HCT116 (cell line): ENCODE measurements at regions not wholly inside any gene's neighbourhood (a gene's known extent, or its start where the extent isn't known, plus 50 kb on each side); places are given as distances from the start of the nearest gene placed in this dataset.

ENCODE experiments used
- ATAC-seq: fragments of 200-7000 bp; cut with Tn5 transposase; 2 replicates; pipeline ENCODE4 v1.9.1; 2020; ENCODE audit warnings: mild to moderate bottlenecking, moderate library complexity
- BruUV-seq: library from RNA; stranded (reverse); fragments of 400-500 nt; replicated peaks from 2 replicates; lab custom pipeline; 2021; lab: Mats Ljungman, UMichigan
- CTCF ChIA-PET: fragments of 300-600 bp; sonication (Branson Sonifier 250); formaldehyde crosslinking; loops from one replicate; lab custom pipeline; 2021; ENCODE audit warnings: antibody characterized with exemption; lab: Charles Lee
- POLR2A ChIA-PET: fragments of 300-600, 350-600 bp; sonication (Branson Sonifier 250); formaldehyde crosslinking; loops from one replicate; lab custom pipeline; 2021; ENCODE audit warnings: antibody characterized with exemption; lab: Charles Lee
- RAD21 ChIA-PET, 2 experiments: fragments of 300-600 bp; sonication (Branson Sonifier 250); formaldehyde crosslinking; loops; one replicate each; lab custom pipeline; 2023; ENCODE audit warnings: low total read pairs in 2 of 2; ENCODE audit not compliant: uncharacterized antibody in 2 of 2, unreplicated experiment in 2 of 2, low non-redundant PET in 1 of 2; lab: Charles Lee
- DNase-seq: peaks from one replicate; pipeline ENCODE4 v3.0.0-alpha.2; 2010; ENCODE audit warnings: low read depth, low spot score
- H2AFZ ChIP-seq: fragments of 200-600 bp; shearing (Covaris generic), sonication (generic); 2 replicates; pipeline ENCODE4 v1.6.1; 2017; ENCODE audit warnings: low read depth, mixed run types, mixed read lengths, antibody characterized with exemption, low read length; ENCODE audit not compliant: poor library complexity, severe bottlenecking
- H3K27ac ChIP-seq: 2 replicates; pipeline ENCODE4 v1.5.1; 2012; ENCODE audit warnings: low read depth, low read length
- H3K27me3 ChIP-seq: fragments of 200-600 bp; sonication (generic); 2 replicates; pipeline ENCODE4 v1.6.1; 2016; ENCODE audit warnings: mixed run types, low read length, mixed read lengths; ENCODE audit not compliant: insufficient read depth
- H3K36me3 ChIP-seq, 2 experiments: fragments of 200-500 bp in 1 of 2; fragments of 200-600 bp in 1 of 2; sonication (Bioruptor generic) in 1 of 2; sonication (generic) in 1 of 2; 2 replicates each; pipeline versions ENCODE4 v1.5.1 to v1.6.1; 2014 to 2016; ENCODE audit warnings: low read length in 2 of 2, inconsistent platforms in 1 of 2, mixed read lengths in 1 of 2, mixed run types in 1 of 2; ENCODE audit not compliant: insufficient read depth in 2 of 2, control insufficient read depth in 1 of 2
- H3K4me1 ChIP-seq, 2 experiments: fragments of 200-600 bp in 1 of 2; sonication (generic) in 1 of 2; 2 replicates each; pipeline versions ENCODE4 v1.5.1 to v1.6.1; 2012 to 2017; ENCODE audit warnings: low read length in 2 of 2, inconsistent platforms in 1 of 2, mild to moderate bottlenecking in 1 of 2, mixed read lengths in 1 of 2, mixed run types in 1 of 2, moderate library complexity in 1 of 2; ENCODE audit not compliant: insufficient read depth in 2 of 2, control insufficient read depth in 1 of 2
- H3K4me2 ChIP-seq: fragments of 200-600 bp; sonication (generic); 2 replicates; pipeline ENCODE4 v1.6.1; 2017; ENCODE audit warnings: mixed run types, low read length, mixed read lengths
- H3K4me3 ChIP-seq, 2 experiments: fragments of 200-600 bp in 1 of 2; sonication (generic) in 1 of 2; replicated peaks in 1 of 2; 2 replicates each; pipeline ENCODE4 v1.5.1; 2011 to 2016; ENCODE audit warnings: low read length in 2 of 2, control low read depth in 1 of 2, low read depth in 1 of 2, mild to moderate bottlenecking in 1 of 2, mixed read lengths in 1 of 2, mixed run types in 1 of 2
- H3K79me2 ChIP-seq: fragments of 200-600 bp; sonication (generic); 2 replicates; pipeline ENCODE4 v1.6.1; 2017; ENCODE audit warnings: mild to moderate bottlenecking, mixed run types, low read length, moderate library complexity, mixed read lengths; ENCODE audit not compliant: insufficient read depth
- H3K9ac ChIP-seq: fragments of 200-600 bp; sonication (generic); 2 replicates; pipeline ENCODE4 v1.6.1; 2016; ENCODE audit warnings: low read length, mixed read lengths
- H3K9me2 ChIP-seq: fragments of 200-600 bp; sonication (generic), shearing (Covaris generic); 2 replicates; pipeline ENCODE4 v1.6.1; 2017; ENCODE audit warnings: mixed run types, mild to moderate bottlenecking, moderate library complexity; ENCODE audit not compliant: insufficient read depth
- H3K9me3 ChIP-seq, 2 experiments: fragments of 200-500 bp in 1 of 2; fragments of 200-600 bp in 1 of 2; sonication (Bioruptor generic) in 1 of 2; sonication (generic) in 1 of 2; 2 replicates each; pipeline ENCODE4 v1.6.1; 2014 to 2017; ENCODE audit warnings: low read length in 2 of 2, mixed read lengths in 2 of 2, inconsistent platforms in 1 of 2, low read depth in 1 of 2, mild to moderate bottlenecking in 1 of 2, mixed run types in 1 of 2, moderate library complexity in 1 of 2; ENCODE audit not compliant: control insufficient read depth in 1 of 2, insufficient read depth in 1 of 2
- H4K20me1 ChIP-seq: fragments of 200-600 bp; sonication (generic), shearing (Covaris generic); 2 replicates; pipeline ENCODE4 v1.6.1; 2017; ENCODE audit warnings: mixed run types, mild to moderate bottlenecking, moderate library complexity; ENCODE audit not compliant: insufficient read depth
- CBX3 ChIP-seq: IDR thresholded peaks from 2 replicates; pipeline ENCODE4 v1.6.1; 2012; ENCODE audit warnings: low read depth
- CEBPB ChIP-seq: IDR thresholded peaks from 2 replicates; pipeline ENCODE4 v1.6.1; 2012; ENCODE audit warnings: low read depth
- ELF1 ChIP-seq: IDR thresholded peaks from 2 replicates; pipeline ENCODE4 v1.6.1; 2012; ENCODE audit warnings: low read depth, borderline replicate concordance
- EZH2 ChIP-seq: fragments of 200-600 bp; sonication (generic); IDR thresholded peaks from 2 replicates; pipeline ENCODE4 v1.6.1; 2017; ENCODE audit warnings: antibody characterized with exemption, mixed run types
- EZH2phosphoT487 ChIP-seq: fragments of 200-600 bp; IDR thresholded peaks from 2 replicates; pipeline ENCODE4 v1.6.1; 2018; ENCODE audit warnings: antibody characterized with exemption, borderline replicate concordance
- JUND ChIP-seq: IDR thresholded peaks from 2 replicates; pipeline ENCODE4 v1.6.1; 2012
- POLR2AphosphoS5 ChIP-seq: IDR thresholded peaks from 2 replicates; pipeline ENCODE4 v1.6.1; 2011; ENCODE audit warnings: mild to moderate bottlenecking, low read depth, low read length, moderate library complexity
- SIN3A ChIP-seq: IDR thresholded peaks from 2 replicates; pipeline ENCODE4 v1.6.1; 2012; ENCODE audit warnings: low read depth
- SP1 ChIP-seq: IDR thresholded peaks from 2 replicates; pipeline ENCODE4 v1.6.1; 2012; ENCODE audit warnings: low read depth
- YY1 ChIP-seq: IDR thresholded peaks from 2 replicates; pipeline ENCODE4 v1.6.1; 2011; ENCODE audit warnings: low read length, low read depth, moderate library complexity, mild to moderate bottlenecking; ENCODE audit not compliant: insufficient replicate concordance; ENCODE audit errors: extremely low read depth
- ZFX ChIP-seq: fragments of 450-650 bp; IDR thresholded peaks from 2 replicates; pipeline ENCODE4 v1.6.1; 2017
- ZNF274 ChIP-seq: fragments of 200-500 bp; sonication (Bioruptor generic); IDR thresholded peaks from 2 replicates; pipeline ENCODE4 v1.6.1; 2014; ENCODE audit warnings: mild to moderate bottlenecking, low read depth, low read length, inconsistent platforms
- intact Hi-C: fragments of 100-400 bp; cut with micrococcal nuclease; formaldehyde crosslinking; loops from 2 replicates; pipeline ENCODE4 v1.10.0; 2022
- TF ChIP-seq, protein P1 (sequence below): IDR thresholded peaks from 2 replicates; pipeline ENCODE4 v1.6.1; 2012
- TF ChIP-seq, protein P2 (sequence below): IDR thresholded peaks from 2 replicates; pipeline ENCODE4 v1.6.1; 2012
- TF ChIP-seq, protein P3 (sequence below): IDR thresholded peaks from 2 replicates; pipeline ENCODE4 v1.6.1; 2012; ENCODE audit warnings: low read depth
- TF ChIP-seq, protein P4 (sequence below), 3 experiments: fragments of 200-600 bp in 1 of 3; sonication (generic) in 1 of 3; IDR thresholded peaks in 2 of 3; conservative IDR thresholded peaks in 1 of 3; 2 replicates each; pipeline ENCODE4 v1.5.1; 2012 to 2017; ENCODE audit warnings: low read depth in 2 of 3, low read length in 2 of 3, antibody characterized with exemption in 1 of 3, borderline replicate concordance in 1 of 3, control low read depth in 1 of 3, mild to moderate bottlenecking in 1 of 3, mixed read lengths in 1 of 3, mixed run types in 1 of 3, moderate library complexity in 1 of 3; ENCODE audit not compliant: insufficient read depth in 1 of 3
- TF ChIP-seq, protein P5 (sequence below): IDR thresholded peaks from 2 replicates; pipeline ENCODE4 v1.6.1; 2011; ENCODE audit warnings: mild to moderate bottlenecking, low read length, moderate library complexity; ENCODE audit not compliant: insufficient replicate concordance; ENCODE audit errors: extremely low read depth

DNA sequence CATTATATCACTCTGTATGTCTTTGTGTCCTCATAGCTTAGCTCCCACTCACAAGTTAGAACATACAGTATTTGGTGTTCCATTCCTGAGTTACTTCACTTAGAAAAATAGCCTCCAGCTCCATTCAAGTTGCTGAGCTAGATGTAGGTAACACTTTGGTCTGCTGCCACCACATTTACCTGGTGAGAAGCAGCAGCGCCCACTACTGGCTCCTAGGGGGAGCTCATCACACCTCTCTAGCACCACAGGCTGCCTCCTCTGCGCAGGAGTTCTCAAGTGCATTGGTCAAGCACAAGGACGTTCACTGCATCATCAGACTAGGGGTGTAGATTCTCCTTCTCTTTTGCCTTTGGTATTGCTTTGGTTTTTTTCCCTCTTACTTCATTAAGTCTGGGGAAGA lies 530.9 kb upstream of the AUTS2 start:
- TF ChIP-seq, protein P1, sequence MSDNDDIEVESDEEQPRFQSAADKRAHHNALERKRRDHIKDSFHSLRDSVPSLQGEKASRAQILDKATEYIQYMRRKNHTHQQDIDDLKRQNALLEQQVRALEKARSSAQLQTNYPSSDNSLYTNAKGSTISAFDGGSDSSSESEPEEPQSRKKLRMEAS: no peak
- no peak for TF ChIP-seq ELF1
- no peak for TF ChIP-seq ZNF274
- TF ChIP-seq, protein P2, sequence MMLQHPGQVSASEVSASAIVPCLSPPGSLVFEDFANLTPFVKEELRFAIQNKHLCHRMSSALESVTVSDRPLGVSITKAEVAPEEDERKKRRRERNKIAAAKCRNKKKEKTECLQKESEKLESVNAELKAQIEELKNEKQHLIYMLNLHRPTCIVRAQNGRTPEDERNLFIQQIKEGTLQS: no peak
- TF ChIP-seq, protein P3, sequence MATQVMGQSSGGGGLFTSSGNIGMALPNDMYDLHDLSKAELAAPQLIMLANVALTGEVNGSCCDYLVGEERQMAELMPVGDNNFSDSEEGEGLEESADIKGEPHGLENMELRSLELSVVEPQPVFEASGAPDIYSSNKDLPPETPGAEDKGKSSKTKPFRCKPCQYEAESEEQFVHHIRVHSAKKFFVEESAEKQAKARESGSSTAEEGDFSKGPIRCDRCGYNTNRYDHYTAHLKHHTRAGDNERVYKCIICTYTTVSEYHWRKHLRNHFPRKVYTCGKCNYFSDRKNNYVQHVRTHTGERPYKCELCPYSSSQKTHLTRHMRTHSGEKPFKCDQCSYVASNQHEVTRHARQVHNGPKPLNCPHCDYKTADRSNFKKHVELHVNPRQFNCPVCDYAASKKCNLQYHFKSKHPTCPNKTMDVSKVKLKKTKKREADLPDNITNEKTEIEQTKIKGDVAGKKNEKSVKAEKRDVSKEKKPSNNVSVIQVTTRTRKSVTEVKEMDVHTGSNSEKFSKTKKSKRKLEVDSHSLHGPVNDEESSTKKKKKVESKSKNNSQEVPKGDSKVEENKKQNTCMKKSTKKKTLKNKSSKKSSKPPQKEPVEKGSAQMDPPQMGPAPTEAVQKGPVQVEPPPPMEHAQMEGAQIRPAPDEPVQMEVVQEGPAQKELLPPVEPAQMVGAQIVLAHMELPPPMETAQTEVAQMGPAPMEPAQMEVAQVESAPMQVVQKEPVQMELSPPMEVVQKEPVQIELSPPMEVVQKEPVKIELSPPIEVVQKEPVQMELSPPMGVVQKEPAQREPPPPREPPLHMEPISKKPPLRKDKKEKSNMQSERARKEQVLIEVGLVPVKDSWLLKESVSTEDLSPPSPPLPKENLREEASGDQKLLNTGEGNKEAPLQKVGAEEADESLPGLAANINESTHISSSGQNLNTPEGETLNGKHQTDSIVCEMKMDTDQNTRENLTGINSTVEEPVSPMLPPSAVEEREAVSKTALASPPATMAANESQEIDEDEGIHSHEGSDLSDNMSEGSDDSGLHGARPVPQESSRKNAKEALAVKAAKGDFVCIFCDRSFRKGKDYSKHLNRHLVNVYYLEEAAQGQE: no peak
- TF ChIP-seq, protein P4, sequence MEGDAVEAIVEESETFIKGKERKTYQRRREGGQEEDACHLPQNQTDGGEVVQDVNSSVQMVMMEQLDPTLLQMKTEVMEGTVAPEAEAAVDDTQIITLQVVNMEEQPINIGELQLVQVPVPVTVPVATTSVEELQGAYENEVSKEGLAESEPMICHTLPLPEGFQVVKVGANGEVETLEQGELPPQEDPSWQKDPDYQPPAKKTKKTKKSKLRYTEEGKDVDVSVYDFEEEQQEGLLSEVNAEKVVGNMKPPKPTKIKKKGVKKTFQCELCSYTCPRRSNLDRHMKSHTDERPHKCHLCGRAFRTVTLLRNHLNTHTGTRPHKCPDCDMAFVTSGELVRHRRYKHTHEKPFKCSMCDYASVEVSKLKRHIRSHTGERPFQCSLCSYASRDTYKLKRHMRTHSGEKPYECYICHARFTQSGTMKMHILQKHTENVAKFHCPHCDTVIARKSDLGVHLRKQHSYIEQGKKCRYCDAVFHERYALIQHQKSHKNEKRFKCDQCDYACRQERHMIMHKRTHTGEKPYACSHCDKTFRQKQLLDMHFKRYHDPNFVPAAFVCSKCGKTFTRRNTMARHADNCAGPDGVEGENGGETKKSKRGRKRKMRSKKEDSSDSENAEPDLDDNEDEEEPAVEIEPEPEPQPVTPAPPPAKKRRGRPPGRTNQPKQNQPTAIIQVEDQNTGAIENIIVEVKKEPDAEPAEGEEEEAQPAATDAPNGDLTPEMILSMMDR (IDR thresholded peaks at IDR 0.05 in 2 of 3, conservative IDR thresholded peaks at IDR 0.05 in 1 of 3; ENCODE audit: borderline replicate concordance in 1 of 3, insufficient read depth in 1 of 3, low read depth in 2 of 3, low read length in 2 of 3): no peak
- TF ChIP-seq ZFX: no peak
- TF ChIP-seq EZH2: no peak
- TF ChIP-seq YY1: no peak
- no peak for TF ChIP-seq SIN3A
- TF ChIP-seq EZH2phosphoT487: no peak
- no peak for TF ChIP-seq SP1
- no peak for TF ChIP-seq POLR2AphosphoS5
- no peak for TF ChIP-seq JUND
- TF ChIP-seq, protein P5, sequence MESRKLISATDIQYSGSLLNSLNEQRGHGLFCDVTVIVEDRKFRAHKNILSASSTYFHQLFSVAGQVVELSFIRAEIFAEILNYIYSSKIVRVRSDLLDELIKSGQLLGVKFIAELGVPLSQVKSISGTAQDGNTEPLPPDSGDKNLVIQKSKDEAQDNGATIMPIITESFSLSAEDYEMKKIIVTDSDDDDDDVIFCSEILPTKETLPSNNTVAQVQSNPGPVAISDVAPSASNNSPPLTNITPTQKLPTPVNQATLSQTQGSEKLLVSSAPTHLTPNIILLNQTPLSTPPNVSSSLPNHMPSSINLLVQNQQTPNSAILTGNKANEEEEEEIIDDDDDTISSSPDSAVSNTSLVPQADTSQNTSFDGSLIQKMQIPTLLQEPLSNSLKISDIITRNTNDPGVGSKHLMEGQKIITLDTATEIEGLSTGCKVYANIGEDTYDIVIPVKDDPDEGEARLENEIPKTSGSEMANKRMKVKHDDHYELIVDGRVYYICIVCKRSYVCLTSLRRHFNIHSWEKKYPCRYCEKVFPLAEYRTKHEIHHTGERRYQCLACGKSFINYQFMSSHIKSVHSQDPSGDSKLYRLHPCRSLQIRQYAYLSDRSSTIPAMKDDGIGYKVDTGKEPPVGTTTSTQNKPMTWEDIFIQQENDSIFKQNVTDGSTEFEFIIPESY: no peak
- TF ChIP-seq CBX3: no peak
- no peak for TF ChIP-seq CEBPB
- POLR2A ChIA-PET: no interaction called here
- H4K20me1 ChIP-seq: no peaks in the 10 kb centered on the region
- H3K4me3 ChIP-seq: no peak overlapping the region
- no peaks in the 10 kb centered on the region for H3K9me2 ChIP-seq
- no peak overlapping the region for H3K27ac ChIP-seq
- no peak overlapping the region for H2AFZ ChIP-seq
- BruUV-seq: no TSS peak
- no peaks in the 10 kb centered on the region for H3K27me3 ChIP-seq
- intact Hi-C loops: no loop called here
- no peak overlapping the region for H3K9ac ChIP-seq
- H3K79me2 ChIP-seq: no peaks in the 10 kb centered on the region
- RAD21 ChIA-PET: no interaction called here
- no peak for ATAC-seq
- peaks cover 7 to 12% of the 10 kb centered on the region in 2 experiments; a peak in 2 of 4 replicates for H3K9me3 ChIP-seq
- H3K36me3 ChIP-seq: no peaks in the 10 kb centered on the region
- H3K4me2 ChIP-seq: no peak overlapping the region
- CTCF ChIA-PET: no interaction called here
- H3K4me1 ChIP-seq: no peaks in the 10 kb centered on the region
- no peak for DNase-seq
